NCI-H2029 treated with DMSO at 0.1 percent for 48 hours (cell line): ENCODE measurements at regions not wholly inside any gene's neighbourhood (a gene's known extent, or its start where the extent isn't known, plus 50 kb on each side); places are given as distances from the start of the nearest gene placed in this dataset.
"Not testable (repeated sequence)": the region's sequence is repeated elsewhere in the genome, so short reads cannot be mapped to it uniquely, and the experiment has no call there.

Source experiments
- DNase-seq: peaks from one replicate; lab custom pipeline; 2025; lab: John Stamatoyannopoulos, UW

GRCh38 chr15:91620229-91620628 is 233.3 kb upstream of the SLCO3A1 start:
- DNase-seq = no peak

GRCh38 chr15:91622235-91622634 is 231.3 kb upstream of the SLCO3A1 start:
- no peak for DNase-seq

- no peak for DNase-seq
Observed at GRCh38 chr15:91622711-91623342, 230.7 kb upstream of the SLCO3A1 start.

- DNase-seq = no peak
Observed at GRCh38 chr15:91624353-91624968, 229.0 kb upstream of the SLCO3A1 start.

- DNase-seq = no peak
Observed at GRCh38 chr15:91625506-91625905, 228.0 kb upstream of the SLCO3A1 start.

GRCh38 chr15:91627473-91628278 is 225.8 kb upstream of the SLCO3A1 start:
- no peak for DNase-seq

- no peak for DNase-seq
Observed at GRCh38 chr15:91630090-91630489, 223.4 kb upstream of the SLCO3A1 start.

- DNase-seq = no peak
Observed at GRCh38 chr15:91632176-91632575, 221.3 kb upstream of the SLCO3A1 start.

- DNase-seq = no peak
Observed at GRCh38 chr15:91632981-91633380, 220.5 kb upstream of the SLCO3A1 start.

- no peak for DNase-seq
Observed at GRCh38 chr15:91634179-91634578, 219.3 kb upstream of the SLCO3A1 start.

- DNase-seq = no peak
Observed at GRCh38 chr15:91635080-91635479, 218.4 kb upstream of the SLCO3A1 start.

GRCh38 chr15:91635641-91636040 is 217.9 kb upstream of the SLCO3A1 start:
- DNase-seq = no peak

GRCh38 chr15:91649016-91649415 is 204.5 kb upstream of the SLCO3A1 start:
- no peak for DNase-seq

- no peak for DNase-seq
Observed at GRCh38 chr15:91649831-91650321, 203.6 kb upstream of the SLCO3A1 start.

- no peak for DNase-seq
Observed at GRCh38 chr15:91651251-91651650, 202.3 kb upstream of the SLCO3A1 start.

- no peak for DNase-seq
Observed at GRCh38 chr15:91652610-91653207, 200.8 kb upstream of the SLCO3A1 start.

- DNase-seq = not testable (repeated sequence)
Observed at GRCh38 chr15:91655563-91656290, 197.8 kb upstream of the SLCO3A1 start.

GRCh38 chr15:91660174-91660649 is 193.3 kb upstream of the SLCO3A1 start:
- DNase-seq = no peak

- no peak for DNase-seq
Observed at GRCh38 chr15:91664224-91664836, 189.2 kb upstream of the SLCO3A1 start.

- DNase-seq = no peak
Observed at GRCh38 chr15:91665212-91665611, 188.3 kb upstream of the SLCO3A1 start.

- no peak for DNase-seq
Observed at GRCh38 chr15:91668370-91668769, 185.1 kb upstream of the SLCO3A1 start.
